WTC11 (cell line): ENCODE measurements at regions not wholly inside any gene's neighbourhood (a gene's known extent, or its start where the extent isn't known, plus 50 kb on each side); places are given as distances from the start of the nearest gene placed in this dataset.

ENCODE experiments used
- ATF2 ChIP-seq: sonication (generic); formaldehyde crosslinking; IDR thresholded peaks from 2 replicates; pipeline ENCODE4 v1.8.1; 2022; ENCODE audit warnings: low read depth, missing genetic modification reagents, borderline replicate concordance
- CTCF ChIP-seq: fragments of 200-600 bp; IDR thresholded peaks from 2 replicates; pipeline ENCODE4 v1.8.0; 2022; ENCODE audit warnings: antibody characterized with exemption
- ETV6 ChIP-seq: sonication (generic); formaldehyde crosslinking; IDR thresholded peaks from 2 replicates; pipeline ENCODE4 v1.8.1; 2022; ENCODE audit warnings: mild to moderate bottlenecking, missing genetic modification reagents
- KAT7 ChIP-seq: sonication (generic); formaldehyde crosslinking; IDR thresholded peaks from 2 replicates; pipeline ENCODE4 v1.8.1; 2023; ENCODE audit warnings: missing genetic modification reagents, mild to moderate bottlenecking, borderline replicate concordance
- TF ChIP-seq, protein P1 (sequence below): sonication (generic); formaldehyde crosslinking; IDR thresholded peaks from 2 replicates; pipeline ENCODE4 v1.8.0; 2023; ENCODE audit warnings: missing genetic modification reagents

DNA sequence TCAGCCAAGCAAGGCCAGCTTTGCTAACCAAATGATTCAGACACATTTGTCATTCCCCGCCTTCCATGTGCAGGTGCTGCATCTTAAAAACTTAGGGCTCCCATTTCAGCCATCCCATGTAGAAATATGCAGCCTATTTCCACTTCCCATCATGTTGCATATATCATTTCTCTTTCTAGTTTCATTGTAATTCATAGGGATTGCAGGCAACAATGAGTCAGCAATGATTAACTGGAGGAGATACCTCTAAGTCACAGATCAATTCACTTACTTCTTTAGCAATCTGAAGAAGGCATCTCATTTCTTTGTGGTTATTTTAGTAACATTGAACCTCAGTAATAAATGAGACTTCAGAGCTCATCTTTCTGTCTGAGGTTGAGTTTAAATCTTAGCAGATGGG is 276.1 kb upstream of the PKDCC start:
- TF ChIP-seq ETV6 (CRISPR knock-in tag): no peak
- TF ChIP-seq CTCF: no peak
- TF ChIP-seq KAT7 (CRISPR knock-in tag): no peak
- TF ChIP-seq ATF2: no peak
- TF ChIP-seq, protein P1, sequence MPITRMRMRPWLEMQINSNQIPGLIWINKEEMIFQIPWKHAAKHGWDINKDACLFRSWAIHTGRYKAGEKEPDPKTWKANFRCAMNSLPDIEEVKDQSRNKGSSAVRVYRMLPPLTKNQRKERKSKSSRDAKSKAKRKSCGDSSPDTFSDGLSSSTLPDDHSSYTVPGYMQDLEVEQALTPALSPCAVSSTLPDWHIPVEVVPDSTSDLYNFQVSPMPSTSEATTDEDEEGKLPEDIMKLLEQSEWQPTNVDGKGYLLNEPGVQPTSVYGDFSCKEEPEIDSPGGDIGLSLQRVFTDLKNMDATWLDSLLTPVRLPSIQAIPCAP (CRISPR knock-in tag): no peak
